Loucy (cell line): ENCODE measurements at regions not wholly inside any gene's neighbourhood (a gene's known extent, or its start where the extent isn't known, plus 50 kb on each side); places are given as distances from the start of the nearest gene placed in this dataset.

Experiments used
- H2AFZ ChIP-seq: fragments of 200-600 bp; sonication (generic); 2 replicates; pipeline ENCODE4 v1.6.0; 2016; ENCODE audit warnings: antibody characterized with exemption, mild to moderate bottlenecking, low read length, moderate library complexity
- H3F3A ChIP-seq: fragments of 200-600 bp; 2 replicates; pipeline ENCODE4 v1.6.0; 2016; ENCODE audit warnings: antibody characterized with exemption, low read depth, mild to moderate bottlenecking
- H3K27me3 ChIP-seq: fragments of 200-600 bp; sonication (generic); 2 replicates; pipeline ENCODE4 v1.6.1; 2014; ENCODE audit warnings: low read length, mild to moderate bottlenecking; ENCODE audit not compliant: insufficient read depth, poor library complexity, severe bottlenecking
- H3K36me3 ChIP-seq: fragments of 200-600 bp; sonication (generic); 2 replicates; pipeline ENCODE4 v1.6.1; 2016; ENCODE audit warnings: low read length; ENCODE audit not compliant: insufficient read depth
- H3K4me1 ChIP-seq: fragments of 200-600 bp; sonication (generic); 2 replicates; pipeline ENCODE4 v1.5.1; 2014; ENCODE audit warnings: low read length, mild to moderate bottlenecking; ENCODE audit not compliant: insufficient read depth, poor library complexity, severe bottlenecking
- H3K4me2 ChIP-seq: fragments of 200-600 bp; sonication (generic); 2 replicates; pipeline ENCODE4 v1.6.0; 2014; ENCODE audit warnings: antibody characterized with exemption, low read length, low read depth, mild to moderate bottlenecking; ENCODE audit not compliant: poor library complexity, severe bottlenecking
- H3K4me3 ChIP-seq: fragments of 200-600 bp; sonication (generic); 2 replicates; pipeline ENCODE4 v1.5.1; 2014; ENCODE audit warnings: low read length, mild to moderate bottlenecking, mixed read lengths; ENCODE audit not compliant: poor library complexity, severe bottlenecking
- H3K79me2 ChIP-seq: fragments of 200-600 bp; sonication (generic); 2 replicates; pipeline ENCODE4 v1.6.1; 2014; ENCODE audit warnings: low read length; ENCODE audit not compliant: insufficient read depth
- H3K9ac ChIP-seq: fragments of 200-600 bp; sonication (generic); 2 replicates; pipeline ENCODE4 v1.6.0; 2014; ENCODE audit warnings: mild to moderate bottlenecking, low read depth, low read length, moderate library complexity; ENCODE audit not compliant: poor library complexity, severe bottlenecking
- H3K9me2 ChIP-seq: fragments of 200-600 bp; sonication (generic); replicated peaks from 2 replicates; pipeline ENCODE4 v1.6.1; 2016; ENCODE audit warnings: low read depth, low read length, mixed read lengths
- H3K9me3 ChIP-seq: fragments of 200-600 bp; sonication (generic); 2 replicates; pipeline ENCODE4 v1.6.1; 2014; ENCODE audit warnings: mild to moderate bottlenecking, antibody characterized with exemption, low read length, low read depth; ENCODE audit not compliant: insufficient read depth
- H4K20me1 ChIP-seq: fragments of 200-600 bp; sonication (generic); 2 replicates; pipeline ENCODE4 v1.6.0; 2014; ENCODE audit warnings: antibody characterized with exemption, low read length, mild to moderate bottlenecking; ENCODE audit not compliant: insufficient read depth, poor library complexity, severe bottlenecking
- EZH2phosphoT487 ChIP-seq: fragments of 200-600 bp; IDR thresholded peaks from 2 replicates; pipeline ENCODE4 v1.6.1; 2018; ENCODE audit warnings: antibody characterized with exemption, mild to moderate bottlenecking, moderate library complexity, borderline replicate concordance
- TF ChIP-seq, protein P1 (sequence below): fragments of 200-600 bp; sonication (generic); conservative IDR thresholded peaks from 2 replicates; pipeline ENCODE4 v1.5.1; 2014; ENCODE audit warnings: mild to moderate bottlenecking, antibody characterized with exemption, low read length

GRCh38 chr17:14935845-14936485 lies 329.2 kb downstream of the PMP22 start:
- Histone ChIP-seq H3F3A (no peaks in the 10 kb centered on the region), H3K9me3 (no peaks in the 10 kb centered on the region; the same call in 1 of the 2 replicates), H3K4me2 (no peak overlapping the region), H3K4me3 (no peak overlapping the region), H3K4me1 (no peaks in the 10 kb centered on the region), H2AFZ (no peak overlapping the region), H3K9ac (no peak overlapping the region), H3K79me2 (no peaks in the 10 kb centered on the region), H3K27me3 (no peaks in the 10 kb centered on the region), H3K36me3 (no peaks in the 10 kb centered on the region), H4K20me1 (no peaks in the 10 kb centered on the region), H3K9me2 (no peaks in the 10 kb centered on the region)
- TF ChIP-seq, protein P1, sequence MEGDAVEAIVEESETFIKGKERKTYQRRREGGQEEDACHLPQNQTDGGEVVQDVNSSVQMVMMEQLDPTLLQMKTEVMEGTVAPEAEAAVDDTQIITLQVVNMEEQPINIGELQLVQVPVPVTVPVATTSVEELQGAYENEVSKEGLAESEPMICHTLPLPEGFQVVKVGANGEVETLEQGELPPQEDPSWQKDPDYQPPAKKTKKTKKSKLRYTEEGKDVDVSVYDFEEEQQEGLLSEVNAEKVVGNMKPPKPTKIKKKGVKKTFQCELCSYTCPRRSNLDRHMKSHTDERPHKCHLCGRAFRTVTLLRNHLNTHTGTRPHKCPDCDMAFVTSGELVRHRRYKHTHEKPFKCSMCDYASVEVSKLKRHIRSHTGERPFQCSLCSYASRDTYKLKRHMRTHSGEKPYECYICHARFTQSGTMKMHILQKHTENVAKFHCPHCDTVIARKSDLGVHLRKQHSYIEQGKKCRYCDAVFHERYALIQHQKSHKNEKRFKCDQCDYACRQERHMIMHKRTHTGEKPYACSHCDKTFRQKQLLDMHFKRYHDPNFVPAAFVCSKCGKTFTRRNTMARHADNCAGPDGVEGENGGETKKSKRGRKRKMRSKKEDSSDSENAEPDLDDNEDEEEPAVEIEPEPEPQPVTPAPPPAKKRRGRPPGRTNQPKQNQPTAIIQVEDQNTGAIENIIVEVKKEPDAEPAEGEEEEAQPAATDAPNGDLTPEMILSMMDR = no peak
- no peak for TF ChIP-seq EZH2phosphoT487

- Histone ChIP-seq H3K9ac (no peak overlapping the region), H3K4me3 (no peak overlapping the region), H3F3A (no peaks in the 10 kb centered on the region), H3K36me3 (no peaks in the 10 kb centered on the region), H3K4me2 (no peak overlapping the region), H3K9me3 (no peaks in the 10 kb centered on the region; the same call in 1 of the 2 replicates), H4K20me1 (no peaks in the 10 kb centered on the region), H3K79me2 (no peaks in the 10 kb centered on the region), H3K4me1 (no peaks in the 10 kb centered on the region), H2AFZ (no peak overlapping the region), H3K27me3 (no peaks in the 10 kb centered on the region), H3K9me2 (no peaks in the 10 kb centered on the region)
- no peak for TF ChIP-seq EZH2phosphoT487
- TF ChIP-seq, protein P1 = no peak
These were observed 329.8 kb downstream of the PMP22 start for GRCh38 chr17:14935139-14935841.

GRCh38 chr17:14933676-14934075 lies 331.4 kb downstream of the PMP22 start:
- Histone ChIP-seq H3K27me3 (no peaks in the 10 kb centered on the region), H3K79me2 (no peaks in the 10 kb centered on the region), H2AFZ (no peak overlapping the region), H3K9me2 (no peaks in the 10 kb centered on the region), H3K4me1 (no peaks in the 10 kb centered on the region), H3K4me3 (no peak overlapping the region), H3K4me2 (no peak overlapping the region), H3K9ac (no peak overlapping the region), H3F3A (no peaks in the 10 kb centered on the region), H4K20me1 (no peaks in the 10 kb centered on the region), H3K9me3 (no peaks in the 10 kb centered on the region; the same call in 1 of the 2 replicates), H3K36me3 (no peaks in the 10 kb centered on the region)
- no peak for TF ChIP-seq EZH2phosphoT487
- TF ChIP-seq, protein P1 = no peak
